Natural killer cell treated with Interleukin-12 subunit alpha and Interleukin-12 subunit beta and Interleukin-15 and Interleukin-18, amount 100 ng/mL, for 72 hours (primary cell): ENCODE measurements at regions not wholly inside any gene's neighbourhood (a gene's known extent, or its start where the extent isn't known, plus 50 kb on each side); places are given as distances from the start of the nearest gene placed in this dataset.
"Not testable (repeated sequence)": the region's sequence is repeated elsewhere in the genome, so short reads cannot be mapped to it uniquely, and the experiment has no call there.

Experiments used
- ATAC-seq, 2 donors: fragments of 150-1000 bp; cut with Tn5 transposase in 1 of 2; sonication (Bioruptor Pico), chemical (Tn5 transposase) in 1 of 2; 2 replicates each; pipeline ENCODE4 v1.10.0; 2021
- DNase-seq: peaks from one replicate; pipeline ENCODE4 v3.0.0; 2022; ENCODE audit warnings: low spot score
- H3K27ac Mint-ChIP-seq, 2 donors: 1 replicate in 1 of 2; 2 replicates in 1 of 2; pipeline ENCODE4 v1.8.0; 2022; ENCODE audit warnings: mixed read lengths in 2 of 2, mild to moderate bottlenecking in 1 of 2, moderate library complexity in 1 of 2
- H3K27me3 Mint-ChIP-seq, 2 donors: 1 replicate in 1 of 2; 2 replicates in 1 of 2; pipeline ENCODE4 v1.8.0; 2022; ENCODE audit warnings: mixed read lengths in 2 of 2
- H3K36me3 Mint-ChIP-seq: one replicate; pipeline ENCODE4 v1.8.0; 2022; ENCODE audit warnings: mixed read lengths
- H3K4me1 Mint-ChIP-seq, 2 donors: 1 replicate in 1 of 2; 2 replicates in 1 of 2; pipeline ENCODE4 v1.8.0; 2022; ENCODE audit warnings: low read depth in 2 of 2, mixed read lengths in 2 of 2, mild to moderate bottlenecking in 1 of 2
- H3K4me3 Mint-ChIP-seq: one replicate; pipeline ENCODE4 v1.8.0; 2022; ENCODE audit warnings: mixed read lengths
- H3K9me3 Mint-ChIP-seq: 2 replicates; pipeline ENCODE4 v1.8.0; 2022; ENCODE audit warnings: mixed read lengths

DNA sequence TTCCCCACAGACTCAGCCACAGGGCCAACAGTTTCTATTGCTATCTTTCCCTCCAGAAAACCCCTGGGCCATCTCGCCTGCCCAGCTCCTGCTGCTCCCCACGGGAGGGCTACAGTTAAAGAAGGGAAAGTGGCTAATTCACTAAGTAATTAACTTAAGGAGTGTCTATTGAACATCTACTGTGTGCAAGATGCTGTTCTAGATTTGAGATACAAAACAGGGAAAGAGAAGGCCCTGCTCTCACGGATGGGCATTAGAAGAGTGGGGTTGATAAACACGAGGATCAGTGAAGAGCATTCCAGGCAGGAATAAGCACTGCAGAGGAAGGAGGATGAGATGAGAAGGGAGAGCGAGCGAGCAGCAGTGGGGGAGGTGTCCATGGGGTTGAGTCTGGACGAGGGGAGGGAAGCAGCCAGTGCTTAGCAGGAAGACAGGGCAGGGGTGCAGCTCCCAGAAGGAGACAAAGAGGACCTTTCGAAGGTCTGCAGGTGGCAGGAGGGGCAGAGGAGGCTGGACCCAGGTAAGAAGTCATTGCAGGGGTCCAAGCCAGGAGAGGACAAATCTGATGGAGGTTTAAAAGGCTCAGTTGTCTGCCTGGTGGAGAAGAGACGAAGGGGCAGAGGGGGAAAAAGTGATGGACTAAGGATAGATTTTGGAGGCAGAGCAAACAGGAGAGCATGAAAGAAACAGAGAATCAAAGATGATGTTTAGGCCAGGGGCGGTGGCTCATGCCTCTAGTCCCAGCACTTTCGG is 64.7 kb downstream of the KLF15 start:
- H3K36me3 Mint-ChIP-seq: no peaks in the 10 kb centered on the region
- ATAC-seq: no peak
- no peaks in the 10 kb centered on the region for H3K4me1 Mint-ChIP-seq
- DNase-seq: no peak
- no peak overlapping the region for H3K4me3 Mint-ChIP-seq
- H3K27me3 Mint-ChIP-seq: peaks cover 24 to 34% of the 10 kb centered on the region in 2 donors
- H3K27ac Mint-ChIP-seq: no peak overlapping the region
- no peaks in the 10 kb centered on the region for H3K9me3 Mint-ChIP-seq

DNA sequence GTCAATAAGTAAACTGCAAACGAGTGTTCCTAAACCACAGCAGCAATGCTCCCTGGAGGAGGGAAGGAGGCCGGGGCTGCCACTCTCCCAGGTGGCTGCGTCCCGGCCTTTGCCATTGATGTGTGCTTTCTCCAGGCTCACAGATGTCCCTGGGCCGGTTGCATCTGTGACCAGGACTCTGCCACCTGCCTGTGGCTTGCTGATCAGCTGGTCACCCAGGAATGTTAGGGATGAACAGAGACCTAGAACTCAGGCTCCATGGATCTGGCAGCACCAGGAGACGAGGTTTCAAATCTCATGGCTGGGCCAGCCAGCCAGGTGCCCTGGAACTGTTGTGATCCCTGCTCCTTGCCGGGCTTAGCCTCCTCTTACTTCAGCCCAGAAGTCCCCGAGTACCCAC is 65.7 kb downstream of the KLF15 start:
- H3K9me3 Mint-ChIP-seq: no peaks in the 10 kb centered on the region
- H3K36me3 Mint-ChIP-seq: no peaks in the 10 kb centered on the region
- peaks cover 24 to 34% of the 10 kb centered on the region in 2 donors for H3K27me3 Mint-ChIP-seq
- DNase-seq: no peak
- no peak overlapping the region for H3K4me3 Mint-ChIP-seq
- no peak overlapping the region for H3K27ac Mint-ChIP-seq
- no peak for ATAC-seq
- no peaks in the 10 kb centered on the region for H3K4me1 Mint-ChIP-seq

DNA sequence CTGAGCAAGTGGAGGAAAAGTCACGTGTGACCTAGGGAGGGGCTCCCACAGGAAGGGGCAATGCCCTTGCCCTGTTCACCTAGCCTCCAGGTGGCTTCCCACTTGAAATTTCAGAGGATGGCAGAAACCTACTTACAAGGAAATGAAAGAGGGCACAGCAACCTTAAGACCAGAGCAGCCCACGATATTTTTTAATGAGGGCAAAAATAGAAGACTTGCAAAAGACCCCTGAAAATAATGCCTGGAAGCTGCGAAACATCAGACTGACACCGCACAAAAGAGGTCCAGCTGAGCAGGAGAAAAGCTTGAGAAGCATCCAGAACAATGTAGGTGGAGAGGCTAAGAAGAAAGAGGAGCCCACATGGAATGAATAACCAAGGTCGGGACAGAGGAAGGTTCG is 66.1 kb downstream of the KLF15 start:
- DNase-seq (peak; percentile 56), ATAC-seq (no peak)
- Mint-ChIP-seq H3K36me3 (no peaks in the 10 kb centered on the region), H3K4me1 (no peaks in the 10 kb centered on the region), H3K4me3 (no peak overlapping the region), H3K27me3 (peaks cover 24 to 37% of the 10 kb centered on the region in 2 donors), H3K9me3 (no peaks in the 10 kb centered on the region), H3K27ac (no peak overlapping the region)

- Mint-ChIP-seq H3K4me1 (no peaks in the 10 kb centered on the region), H3K9me3 (no peaks in the 10 kb centered on the region), H3K36me3 (no peaks in the 10 kb centered on the region), H3K27me3 (peaks cover 27 to 42% of the 10 kb centered on the region in 2 donors), H3K4me3 (no peak overlapping the region), H3K27ac (no peak overlapping the region)
- ATAC-seq (peak in 1 of 2 donors; percentile 39), DNase-seq (no peak)
Observed at GRCh38 chr3:126290325-126290724, 66.9 kb downstream of the KLF15 start.

DNA sequence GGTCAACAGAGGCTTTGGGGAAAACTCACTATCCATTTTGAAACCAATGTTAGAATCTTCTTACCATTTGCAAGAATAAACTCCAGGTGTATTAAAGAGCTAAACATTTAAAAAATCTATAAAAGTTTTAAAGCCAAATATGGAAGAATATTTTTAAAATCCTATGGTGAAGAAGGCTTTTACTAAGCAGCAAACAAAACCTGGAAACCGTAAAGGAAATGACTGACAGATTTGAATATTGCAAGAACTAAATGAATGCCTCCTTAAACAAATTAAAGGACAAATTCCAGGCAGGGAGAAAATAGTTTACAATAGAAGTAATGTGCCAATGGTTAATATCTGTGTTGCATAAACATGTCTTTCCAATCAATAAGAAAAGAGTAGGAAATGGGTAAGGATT is 68.1 kb downstream of the KLF15 start:
- Mint-ChIP-seq H3K27ac (no peak overlapping the region), H3K9me3 (no peaks in the 10 kb centered on the region), H3K4me3 (no peak overlapping the region), H3K4me1 (no peaks in the 10 kb centered on the region), H3K36me3 (no peaks in the 10 kb centered on the region), H3K27me3 (peaks cover 27 to 42% of the 10 kb centered on the region in 2 donors)
- ATAC-seq (no peak), DNase-seq (no peak)

DNA sequence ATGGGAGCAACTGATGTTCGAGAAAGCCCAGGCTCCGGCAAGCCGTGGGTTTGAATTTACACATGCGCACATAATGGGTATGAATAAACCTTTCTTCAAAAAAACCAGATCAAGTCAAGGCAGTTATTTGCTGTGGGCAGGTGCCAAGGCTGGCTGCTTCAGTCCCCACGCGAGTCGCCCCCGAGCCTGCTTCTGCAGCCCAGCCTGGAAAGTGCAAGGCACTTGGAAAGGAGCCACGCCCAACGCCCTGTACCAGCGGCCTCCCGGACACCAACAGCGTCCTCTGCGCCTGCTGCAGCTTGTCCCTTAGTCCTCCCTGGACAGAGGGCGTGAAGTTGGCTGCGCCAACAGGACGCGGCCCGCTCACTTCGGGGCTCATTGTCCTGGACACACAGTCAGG is 68.9 kb downstream of the KLF15 start:
- ATAC-seq (no peak), DNase-seq (peak; percentile 49)
- H3K4me3 Mint-ChIP-seq: no peak overlapping the region
- H3K9me3 Mint-ChIP-seq: no peaks in the 10 kb centered on the region
- no peak overlapping the region for H3K27ac Mint-ChIP-seq
- peaks cover 27 to 44% of the 10 kb centered on the region in 2 donors for H3K27me3 Mint-ChIP-seq
- H3K4me1 Mint-ChIP-seq: no peaks in the 10 kb centered on the region
- H3K36me3 Mint-ChIP-seq: no peaks in the 10 kb centered on the region

- Mint-ChIP-seq H3K27ac (no peak overlapping the region), H3K4me3 (no peak overlapping the region), H3K9me3 (no peaks in the 10 kb centered on the region), H3K27me3 (peaks cover 30 to 49% of the 10 kb centered on the region in 2 donors), H3K36me3 (no peaks in the 10 kb centered on the region), H3K4me1 (no peaks in the 10 kb centered on the region)
- ATAC-seq (no peak), DNase-seq (peak; percentile 53)
Observed at GRCh38 chr3:126287536-126288241, 69.5 kb downstream of the KLF15 start.

DNA sequence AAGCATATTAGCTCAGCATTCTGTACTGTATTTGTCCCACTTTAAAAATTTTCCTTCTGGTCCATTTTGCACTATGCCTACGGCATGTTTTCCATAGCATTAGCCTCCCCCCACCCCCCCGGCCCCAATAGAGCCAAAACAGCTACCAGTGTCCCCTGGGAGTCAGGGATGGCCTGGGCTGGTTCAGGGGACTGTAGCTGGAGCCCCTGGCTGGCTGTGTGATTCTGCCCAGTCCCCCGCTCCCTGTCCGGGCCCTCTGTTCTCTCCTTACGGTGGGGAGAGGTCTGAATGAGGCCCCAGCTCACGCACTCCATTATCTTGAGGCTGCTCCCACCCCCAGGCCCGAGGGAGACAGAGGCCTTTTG is 70.1 kb downstream of the KLF15 start:
- peaks cover 31 to 49% of the 10 kb centered on the region in 2 donors for H3K27me3 Mint-ChIP-seq

GRCh38 chr3:126285369-126285768 is 71.8 kb downstream of the KLF15 start:
- ATAC-seq (no peak), DNase-seq (no peak)
- no peaks in the 10 kb centered on the region for H3K4me1 Mint-ChIP-seq
- H3K4me3 Mint-ChIP-seq: no peak overlapping the region
- H3K27ac Mint-ChIP-seq: no peak overlapping the region
- peaks cover 26 to 53% of the 10 kb centered on the region in 2 donors for H3K27me3 Mint-ChIP-seq
- H3K9me3 Mint-ChIP-seq: no peaks in the 10 kb centered on the region
- no peaks in the 10 kb centered on the region for H3K36me3 Mint-ChIP-seq

More for the DNA sequence above, 70.1 kb downstream of the KLF15 start:
- H3K4me3 Mint-ChIP-seq: no peak overlapping the region
- DNase-seq (no peak), ATAC-seq (no peak)
- H3K9me3 Mint-ChIP-seq: no peaks in the 10 kb centered on the region
- no peak overlapping the region for H3K27ac Mint-ChIP-seq
- no peaks in the 10 kb centered on the region for H3K4me1 Mint-ChIP-seq
- H3K36me3 Mint-ChIP-seq: no peaks in the 10 kb centered on the region

DNA sequence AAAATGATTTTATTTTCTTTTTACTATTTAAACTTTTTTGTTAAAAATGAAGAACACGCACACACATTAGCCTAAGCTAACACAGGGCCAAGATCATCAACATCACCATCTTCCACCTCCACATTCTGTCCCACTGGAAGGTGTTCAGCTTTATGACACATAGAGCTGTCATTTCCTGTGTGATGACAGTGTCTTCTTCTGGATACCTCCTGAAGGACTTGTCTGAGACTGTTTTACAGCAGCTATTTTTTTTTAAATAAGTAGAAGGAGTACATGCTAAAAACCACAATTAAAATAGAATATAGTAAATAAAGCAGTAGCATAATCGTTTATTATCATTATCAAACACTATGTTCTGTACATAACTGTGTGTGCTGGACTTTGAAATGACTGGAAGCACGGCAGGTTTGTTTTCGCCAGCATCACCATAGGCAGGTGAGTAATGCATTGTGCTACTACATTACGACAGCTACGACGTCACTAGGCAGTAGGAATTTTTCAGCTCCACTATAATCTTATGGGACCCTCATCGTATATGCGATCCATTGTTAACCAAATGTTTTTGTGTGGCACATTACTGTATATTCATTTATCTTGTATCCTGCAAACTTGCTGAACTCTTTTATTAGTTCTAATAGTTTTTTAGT is 72.8 kb downstream of the KLF15 start:
- no peak for ATAC-seq
- H3K9me3 Mint-ChIP-seq: no peaks in the 10 kb centered on the region
- DNase-seq: no peak
- H3K36me3 Mint-ChIP-seq: no peaks in the 10 kb centered on the region
- no peaks in the 10 kb centered on the region for H3K4me1 Mint-ChIP-seq
- peaks cover 21 to 43% of the 10 kb centered on the region in 2 donors for H3K27me3 Mint-ChIP-seq
- no peak overlapping the region for H3K4me3 Mint-ChIP-seq
- H3K27ac Mint-ChIP-seq: no peak overlapping the region

DNA sequence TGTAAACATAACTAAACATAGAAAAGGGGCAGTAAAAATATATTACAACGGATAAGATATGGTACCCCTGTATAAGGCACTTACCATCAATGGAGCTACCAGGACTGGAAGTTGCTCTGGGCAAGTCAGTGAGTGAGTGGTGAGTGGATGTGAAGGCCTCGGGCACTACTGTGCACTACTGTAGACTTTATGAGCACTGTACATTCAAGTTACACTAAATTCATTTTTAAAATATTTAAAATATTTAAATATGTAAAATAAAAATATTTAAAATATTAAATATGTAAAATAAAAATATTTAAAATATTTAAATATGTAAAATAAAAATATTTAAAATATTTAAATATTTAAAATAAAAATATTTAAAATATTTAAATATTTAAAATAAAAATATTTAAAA is 73.6 kb downstream of the KLF15 start:
- H3K9me3 Mint-ChIP-seq, H3K36me3 Mint-ChIP-seq, ATAC-seq, H3K27ac Mint-ChIP-seq, H3K4me1 Mint-ChIP-seq, H3K4me3 Mint-ChIP-seq, DNase-seq: not testable (repeated sequence)
- H3K27me3 Mint-ChIP-seq: peaks cover 19 to 38% of the 10 kb centered on the region in 2 donors

DNA sequence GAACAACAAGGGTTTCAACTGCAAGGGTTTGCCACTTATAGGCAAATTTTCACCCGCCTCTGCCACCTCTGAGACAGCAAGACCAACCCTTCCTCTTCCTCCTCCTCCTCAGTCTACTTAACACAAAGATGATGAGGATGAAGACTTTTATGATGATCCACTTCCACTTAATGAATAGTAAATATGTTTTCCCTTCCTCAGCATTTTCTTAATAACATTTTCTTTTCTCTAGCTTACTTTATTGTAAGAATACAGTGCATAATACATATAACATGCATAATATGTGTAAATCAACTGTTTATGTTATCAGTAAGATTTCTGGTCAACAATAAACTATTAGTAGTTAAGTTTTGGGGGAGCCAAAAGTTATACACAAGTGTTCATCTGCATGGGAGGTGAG is 77.4 kb downstream of the KLF15 start:
- Mint-ChIP-seq H3K27ac (no peak overlapping the region), H3K36me3 (no peaks in the 10 kb centered on the region), H3K27me3 (peaks cover 25 to 60% of the 10 kb centered on the region in 2 donors), H3K4me1 (no peaks in the 10 kb centered on the region), H3K4me3 (no peak overlapping the region), H3K9me3 (no peaks in the 10 kb centered on the region)
- ATAC-seq: no peak
- no peak for DNase-seq

DNA sequence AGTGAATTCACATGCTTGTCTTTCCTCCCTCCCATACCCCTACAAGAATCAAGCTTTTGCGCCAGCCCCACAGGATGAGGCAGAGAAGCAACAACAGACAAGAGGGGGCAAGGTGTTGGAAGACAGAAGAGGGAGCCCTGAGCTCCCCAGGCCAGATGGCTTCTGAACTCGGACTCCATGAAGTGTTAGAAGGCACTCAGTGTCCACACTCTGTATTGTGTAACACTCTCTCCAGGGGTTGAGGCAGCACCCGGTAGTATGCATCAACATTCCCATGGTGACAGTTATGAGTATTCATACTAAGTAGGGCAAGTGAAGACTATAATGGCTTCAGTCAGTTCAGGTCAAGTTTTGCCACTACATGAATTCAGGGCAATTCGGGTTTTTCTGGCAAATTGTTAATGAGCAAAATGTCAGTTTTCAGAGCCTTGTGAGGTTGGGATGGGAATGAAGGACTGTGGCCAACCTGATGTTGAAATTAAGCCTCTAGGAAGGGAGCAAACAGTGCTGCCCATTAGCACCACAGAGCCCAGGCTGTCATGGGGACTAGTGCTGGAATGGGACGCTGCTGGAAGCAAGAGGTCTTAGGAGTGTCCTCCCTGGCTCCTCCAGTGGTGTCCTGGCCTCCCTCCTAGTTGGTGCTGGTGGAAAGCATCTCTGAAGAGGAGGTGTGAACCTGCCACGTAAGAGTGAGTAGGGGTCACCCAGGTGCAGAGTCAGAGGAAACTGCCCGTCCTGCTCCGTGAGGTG is 79.4 kb downstream of the KLF15 start:
- ATAC-seq (peak in 1 of 2 donors; percentile 56), DNase-seq (no peak)
- H3K27me3 Mint-ChIP-seq: peaks cover 34 to 65% of the 10 kb centered on the region in 2 donors
- H3K4me3 Mint-ChIP-seq: no peak overlapping the region
- no peaks in the 10 kb centered on the region for H3K36me3 Mint-ChIP-seq
- no peak overlapping the region for H3K27ac Mint-ChIP-seq
- H3K9me3 Mint-ChIP-seq: no peaks in the 10 kb centered on the region
- H3K4me1 Mint-ChIP-seq: no peaks in the 10 kb centered on the region

GRCh38 chr3:126275620-126275904 is 81.6 kb downstream of the KLF15 start:
- peaks cover 31 to 53% of the 10 kb centered on the region in 2 donors for H3K27me3 Mint-ChIP-seq
- no peak for ATAC-seq

More at GRCh38 chr3:126275620-126275904, 81.6 kb downstream of the KLF15 start:
- H3K9me3 Mint-ChIP-seq: no peaks in the 10 kb centered on the region
- H3K27ac Mint-ChIP-seq: no peak overlapping the region
- no peaks in the 10 kb centered on the region for H3K4me1 Mint-ChIP-seq
- H3K36me3 Mint-ChIP-seq: no peaks in the 10 kb centered on the region
- no peak for DNase-seq
- no peak overlapping the region for H3K4me3 Mint-ChIP-seq
